Stimulated activated CD4-positive, alpha-beta T cell treated with anti-CD3 and anti-CD28 coated beads, Interleukin-1b, Interleukin-23, amount 100 ng/mL, for 48 hours (primary cell): ENCODE measurements at regions not wholly inside any gene's neighbourhood (a gene's known extent, or its start where the extent isn't known, plus 50 kb on each side); places are given as distances from the start of the nearest gene placed in this dataset.

Source experiments
- DNase-seq: peaks from one replicate; pipeline ENCODE4 v3.0.0-alpha.2; 2020

DNA sequence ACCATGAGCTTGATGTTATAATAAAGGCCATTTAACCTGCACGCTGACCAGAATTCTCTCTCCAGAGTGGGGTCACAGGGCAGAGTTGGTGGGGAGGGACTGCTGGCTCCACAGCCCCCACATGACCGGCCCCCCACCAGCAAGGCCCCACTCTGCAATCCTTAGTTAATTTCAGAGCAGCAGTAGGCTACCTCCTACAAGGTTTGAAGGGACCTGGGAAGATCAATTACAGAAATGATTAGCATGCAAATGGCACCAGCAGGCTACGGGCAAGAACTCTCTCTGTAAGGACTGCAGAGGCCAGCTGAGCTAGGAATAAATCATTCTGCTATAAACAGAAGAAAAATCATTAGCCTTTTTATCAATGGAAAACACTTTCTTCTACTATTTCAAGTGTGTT is 135.3 kb downstream of the C1D start:
- no peak for DNase-seq

- DNase-seq = no peak
These were observed 132.6 kb downstream of the C1D start for GRCh38 chr2:67930156-67930555.

- DNase-seq = no peak
These were observed 125.8 kb downstream of the C1D start for GRCh38 chr2:67936969-67937368.

DNA sequence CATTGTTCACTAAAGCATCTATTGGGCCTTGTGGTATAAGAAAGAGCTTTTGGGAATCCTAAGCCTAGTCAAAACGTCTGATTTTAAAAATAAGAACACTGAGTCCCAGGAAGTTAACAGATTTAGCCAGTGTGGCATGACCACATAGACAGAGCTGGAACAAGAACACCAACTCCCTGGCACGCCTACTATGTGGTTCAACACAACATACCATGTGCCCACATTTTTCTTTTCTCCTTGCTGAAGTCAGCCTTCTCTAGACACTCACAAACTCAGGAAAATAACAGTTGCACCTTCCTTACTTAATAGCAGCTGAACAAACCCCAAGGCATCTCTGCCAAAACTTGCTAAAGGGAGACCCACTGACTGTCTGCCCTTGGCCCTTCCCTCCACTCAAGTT is 124.8 kb downstream of the C1D start:
- no peak for DNase-seq

DNA sequence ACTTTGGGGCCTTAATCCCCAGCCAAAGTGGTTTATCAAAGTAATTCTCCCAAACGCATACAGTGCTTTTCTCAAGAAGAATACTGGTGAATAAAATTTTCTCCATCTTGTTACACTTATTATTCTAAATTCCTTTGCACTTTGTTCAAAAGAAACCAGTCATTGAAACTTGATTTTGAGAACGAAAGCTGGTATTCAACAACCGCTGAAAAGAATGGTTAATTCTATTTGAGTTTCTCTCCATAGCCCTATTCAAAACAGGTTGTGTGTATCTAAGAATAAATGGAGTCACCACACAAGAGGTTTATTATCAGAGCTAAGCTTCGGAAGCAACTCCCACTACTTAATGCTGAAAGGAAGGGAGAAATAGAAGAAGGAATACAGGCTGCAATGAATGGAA is 117.7 kb downstream of the C1D start:
- DNase-seq = no peak

GRCh38 chr2:67945940-67946339 is 116.9 kb downstream of the C1D start:
- DNase-seq = no peak

- no peak for DNase-seq
These were observed 114.7 kb downstream of the C1D start for GRCh38 chr2:67948057-67948456.

DNA sequence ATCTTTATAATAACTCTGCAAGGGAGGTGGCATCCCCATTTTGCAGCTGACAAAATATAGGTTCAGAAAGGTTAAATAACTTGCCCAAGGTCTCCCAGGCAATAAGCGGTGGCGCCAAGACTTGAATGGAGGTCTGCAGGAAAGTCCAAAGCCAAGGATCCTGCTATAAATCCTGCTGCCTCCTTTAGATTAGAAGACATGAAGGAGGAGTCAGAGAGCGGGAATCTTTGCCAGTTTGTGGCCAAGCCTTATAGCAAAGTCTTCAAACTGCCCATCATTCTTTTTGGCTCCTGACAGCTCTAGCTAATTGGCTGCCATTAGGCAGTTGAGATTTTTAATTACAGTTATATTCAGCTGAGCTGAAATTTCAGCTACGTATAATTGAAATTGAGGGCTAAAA is 114.3 kb downstream of the C1D start:
- DNase-seq = no peak

- no peak for DNase-seq
These were observed 112.8 kb downstream of the C1D start for GRCh38 chr2:67950018-67950417.

GRCh38 chr2:67950919-67951318 is 111.9 kb downstream of the C1D start:
- DNase-seq = no peak

DNA sequence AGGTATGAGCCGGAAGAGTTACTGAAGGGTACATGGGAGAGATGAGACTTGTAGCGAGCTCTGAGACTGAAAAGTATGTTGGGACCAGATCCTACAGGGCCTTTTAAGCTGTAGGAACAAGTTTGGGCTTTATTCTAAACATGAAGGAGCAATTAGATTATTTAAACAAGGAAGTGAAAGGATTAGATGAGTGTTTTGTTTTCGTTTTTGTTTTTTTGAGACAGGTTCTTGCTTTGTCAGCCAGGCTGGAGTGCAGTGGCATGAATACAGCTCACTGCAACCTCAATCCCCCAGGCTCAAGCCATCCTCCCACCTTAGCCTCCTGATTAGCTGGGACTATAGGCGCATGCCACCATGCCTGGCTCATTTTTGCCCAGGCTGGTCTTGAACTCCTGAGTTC is 110.7 kb downstream of the C1D start:
- no peak for DNase-seq

GRCh38 chr2:67954093-67954748 is 108.6 kb downstream of the C1D start:
- no peak for DNase-seq

GRCh38 chr2:67955748-67956603 is 106.8 kb downstream of the C1D start:
- no peak for DNase-seq

- no peak for DNase-seq
These were observed 97.6 kb downstream of the C1D start for GRCh38 chr2:67965246-67965645.

DNA sequence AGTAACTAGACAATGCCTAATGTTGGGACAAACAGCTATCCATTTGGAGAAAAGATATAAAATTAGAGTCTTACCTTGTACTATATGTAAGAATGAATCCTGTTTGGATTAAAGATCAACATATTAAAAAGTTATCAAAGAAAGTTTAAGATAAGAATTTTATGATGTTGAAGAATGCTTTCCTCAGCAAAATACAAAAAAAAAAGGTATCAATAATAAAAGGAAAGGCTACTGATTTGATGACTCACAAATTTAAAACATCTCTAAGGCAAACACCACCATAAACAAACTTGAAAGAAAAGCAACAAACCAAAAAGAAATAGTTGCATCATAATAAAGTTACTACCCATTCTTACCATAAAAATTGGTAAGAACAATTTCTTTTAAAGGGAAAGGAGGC is 92.7 kb downstream of the C1D start:
- no peak for DNase-seq

DNA sequence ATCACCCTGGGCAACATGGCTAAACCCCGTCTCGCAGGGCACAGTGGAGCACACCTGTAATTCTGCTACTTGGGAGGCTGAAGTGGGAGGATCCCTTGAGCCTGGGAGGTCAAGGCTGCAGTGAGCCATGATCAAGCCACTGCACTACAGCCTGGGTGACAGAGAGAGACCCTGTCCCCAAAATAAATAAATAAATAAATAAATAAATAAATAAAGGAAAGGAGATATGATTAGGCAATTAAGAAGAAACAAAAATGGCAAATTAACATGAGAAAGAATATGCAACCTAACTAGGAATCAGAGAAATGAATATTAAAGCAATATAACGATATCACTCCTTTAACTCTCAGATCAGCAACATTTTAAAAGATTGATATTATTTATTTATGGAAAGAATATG is 92.3 kb downstream of the C1D start:
- DNase-seq = no peak

- no peak for DNase-seq
These were observed 88.0 kb downstream of the C1D start for GRCh38 chr2:67974559-67975430.

DNA sequence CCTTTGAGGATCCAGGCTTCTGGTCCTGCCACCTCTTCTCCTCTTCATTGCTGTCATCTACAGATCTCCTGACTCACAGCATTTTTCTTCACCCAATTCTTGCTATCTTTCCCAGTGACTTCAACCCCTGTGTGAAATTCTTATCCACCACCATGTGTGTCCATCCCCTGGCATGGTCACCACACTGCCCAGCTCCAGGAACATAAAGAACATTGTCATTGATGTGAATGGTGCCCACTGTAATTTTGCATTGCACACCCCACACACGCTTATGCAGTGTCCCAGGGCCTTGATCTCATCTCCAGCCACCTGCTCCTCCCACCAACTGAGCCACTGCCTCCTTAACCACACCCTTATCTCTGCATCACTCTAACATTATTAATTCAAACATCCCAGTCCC is 85.3 kb downstream of the C1D start:
- no peak for DNase-seq

DNA sequence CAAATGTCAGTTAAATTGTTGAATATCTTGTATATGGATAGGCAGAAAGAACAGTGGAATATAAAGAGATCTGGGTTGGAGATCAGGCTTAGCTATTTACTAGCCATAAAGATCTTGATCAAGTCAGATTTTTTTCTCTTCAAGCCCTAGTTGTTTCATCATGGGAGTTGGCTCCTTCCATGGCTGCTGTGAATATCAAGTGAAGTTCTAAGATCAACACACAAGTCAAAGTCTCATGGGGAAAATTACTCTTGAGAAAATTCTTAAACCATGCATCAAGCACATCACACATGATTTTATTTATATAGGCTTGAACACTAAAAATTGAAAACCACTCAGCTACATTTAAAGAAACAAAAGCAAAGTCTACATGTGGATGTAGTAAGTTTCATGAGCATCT is 79.8 kb downstream of the C1D start:
- no peak for DNase-seq

- DNase-seq = no peak
These were observed 78.2 kb downstream of the C1D start for GRCh38 chr2:67984600-67984999.

GRCh38 chr2:67985586-67985985 is 77.2 kb downstream of the C1D start:
- DNase-seq = no peak

GRCh38 chr2:67986258-67986657 is 76.5 kb downstream of the C1D start:
- no peak for DNase-seq
